KMS-11 (cell line): ENCODE measurements at regions not wholly inside any gene's neighbourhood (a gene's known extent, or its start where the extent isn't known, plus 50 kb on each side); places are given as distances from the start of the nearest gene placed in this dataset.

Source experiments
- H2AFZ ChIP-seq: fragments of 200-600 bp; sonication (generic); 2 replicates; pipeline ENCODE4 v1.6.1; 2016; ENCODE audit warnings: antibody characterized with exemption, mixed run types, low read depth
- H3K27ac ChIP-seq: fragments of 200-600 bp; sonication (generic); 2 replicates; pipeline ENCODE4 v1.6.1; 2016; ENCODE audit warnings: mild to moderate bottlenecking, mixed run types
- H3K27me3 ChIP-seq: fragments of 200-600 bp; sonication (generic); 2 replicates; pipeline ENCODE4 v1.6.1; 2017; ENCODE audit warnings: mild to moderate bottlenecking, low read depth, mixed run types, moderate library complexity; ENCODE audit not compliant: insufficient read depth
- H3K36me3 ChIP-seq: fragments of 200-600 bp; sonication (generic); 2 replicates; pipeline ENCODE4 v1.6.1; 2017; ENCODE audit warnings: mild to moderate bottlenecking, mixed run types; ENCODE audit not compliant: insufficient read depth
- H3K4me1 ChIP-seq: fragments of 200-600 bp; sonication (generic); 2 replicates; pipeline ENCODE4 v1.6.1; 2016; ENCODE audit warnings: mild to moderate bottlenecking, low read depth, mixed run types; ENCODE audit not compliant: poor library complexity, severe bottlenecking
- H3K4me2 ChIP-seq: fragments of 200-600 bp; sonication (generic); 2 replicates; pipeline ENCODE4 v1.7.0; 2016; ENCODE audit warnings: mild to moderate bottlenecking, mixed run types
- H3K4me3 ChIP-seq: fragments of 200-600 bp; sonication (generic); IDR thresholded peaks from 2 replicates; pipeline ENCODE4 v1.6.1; 2017; ENCODE audit warnings: low read depth, low read length, mixed read lengths; ENCODE audit not compliant: insufficient read depth
- H3K79me2 ChIP-seq: fragments of 200-600 bp; sonication (generic); 2 replicates; pipeline ENCODE4 v1.6.1; 2016; ENCODE audit warnings: low read depth, mixed run types; ENCODE audit not compliant: insufficient read depth
- H3K9ac ChIP-seq: fragments of 200-600 bp; sonication (generic); 2 replicates; pipeline ENCODE4 v1.6.1; 2016; ENCODE audit warnings: mild to moderate bottlenecking, mixed run types
- H4K20me1 ChIP-seq: fragments of 200-600 bp; sonication (generic); 2 replicates; pipeline ENCODE4 v1.6.1; 2016; ENCODE audit warnings: mild to moderate bottlenecking, mixed run types; ENCODE audit not compliant: insufficient read depth
- TF ChIP-seq, protein P1 (sequence below): fragments of 200-600 bp; sonication (generic); conservative IDR thresholded peaks from 2 replicates; pipeline ENCODE4 v1.6.1; 2017; ENCODE audit warnings: low read depth, mild to moderate bottlenecking, antibody characterized with exemption, low read length, moderate library complexity, mixed read lengths

- H3K4me2 ChIP-seq, result no peak overlapping the region
- TF ChIP-seq, protein P1, sequence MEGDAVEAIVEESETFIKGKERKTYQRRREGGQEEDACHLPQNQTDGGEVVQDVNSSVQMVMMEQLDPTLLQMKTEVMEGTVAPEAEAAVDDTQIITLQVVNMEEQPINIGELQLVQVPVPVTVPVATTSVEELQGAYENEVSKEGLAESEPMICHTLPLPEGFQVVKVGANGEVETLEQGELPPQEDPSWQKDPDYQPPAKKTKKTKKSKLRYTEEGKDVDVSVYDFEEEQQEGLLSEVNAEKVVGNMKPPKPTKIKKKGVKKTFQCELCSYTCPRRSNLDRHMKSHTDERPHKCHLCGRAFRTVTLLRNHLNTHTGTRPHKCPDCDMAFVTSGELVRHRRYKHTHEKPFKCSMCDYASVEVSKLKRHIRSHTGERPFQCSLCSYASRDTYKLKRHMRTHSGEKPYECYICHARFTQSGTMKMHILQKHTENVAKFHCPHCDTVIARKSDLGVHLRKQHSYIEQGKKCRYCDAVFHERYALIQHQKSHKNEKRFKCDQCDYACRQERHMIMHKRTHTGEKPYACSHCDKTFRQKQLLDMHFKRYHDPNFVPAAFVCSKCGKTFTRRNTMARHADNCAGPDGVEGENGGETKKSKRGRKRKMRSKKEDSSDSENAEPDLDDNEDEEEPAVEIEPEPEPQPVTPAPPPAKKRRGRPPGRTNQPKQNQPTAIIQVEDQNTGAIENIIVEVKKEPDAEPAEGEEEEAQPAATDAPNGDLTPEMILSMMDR, result no peak
- no peak overlapping the region for H3K27ac ChIP-seq
- no peaks in the 10 kb centered on the region for H3K36me3 ChIP-seq
- H2AFZ ChIP-seq, result no peak overlapping the region
- no peaks in the 10 kb centered on the region for H4K20me1 ChIP-seq
- H3K27me3 ChIP-seq, result no peaks in the 10 kb centered on the region
- H3K4me1 ChIP-seq, result no peaks in the 10 kb centered on the region
- no peak overlapping the region for H3K4me3 ChIP-seq
- H3K9ac ChIP-seq, result no peak overlapping the region
- no peaks in the 10 kb centered on the region for H3K79me2 ChIP-seq
These were observed 87.1 kb upstream of the MAGI2 start for GRCh38 chr7:79540592-79540991.

DNA sequence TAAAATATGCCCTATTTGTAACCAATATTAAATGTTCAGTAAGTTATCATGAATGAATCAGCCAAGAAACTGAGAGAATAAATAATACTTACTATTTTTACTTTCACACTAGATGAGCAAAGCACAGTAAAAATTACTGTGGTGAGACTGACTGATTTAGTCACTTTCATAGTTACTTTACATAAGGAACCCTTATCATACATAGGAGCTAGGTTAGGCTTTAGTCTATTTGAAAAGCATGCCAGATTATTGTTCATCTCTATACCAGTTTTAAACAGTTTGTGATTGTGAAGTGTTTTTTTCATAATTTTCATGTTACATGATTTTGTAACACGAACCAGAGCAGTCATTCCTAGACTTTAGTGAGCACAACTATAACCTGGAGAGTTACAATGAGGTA, 80.7 kb upstream of the MAGI2 start:
- Histone ChIP-seq H3K4me3 (no peak overlapping the region), H4K20me1 (no peaks in the 10 kb centered on the region), H3K27me3 (no peaks in the 10 kb centered on the region), H2AFZ (no peak overlapping the region), H3K4me2 (no peak overlapping the region), H3K79me2 (no peaks in the 10 kb centered on the region), H3K4me1 (no peaks in the 10 kb centered on the region), H3K36me3 (no peaks in the 10 kb centered on the region), H3K27ac (no peak overlapping the region), H3K9ac (no peak overlapping the region)
- TF ChIP-seq, protein P1, result no peak

DNA sequence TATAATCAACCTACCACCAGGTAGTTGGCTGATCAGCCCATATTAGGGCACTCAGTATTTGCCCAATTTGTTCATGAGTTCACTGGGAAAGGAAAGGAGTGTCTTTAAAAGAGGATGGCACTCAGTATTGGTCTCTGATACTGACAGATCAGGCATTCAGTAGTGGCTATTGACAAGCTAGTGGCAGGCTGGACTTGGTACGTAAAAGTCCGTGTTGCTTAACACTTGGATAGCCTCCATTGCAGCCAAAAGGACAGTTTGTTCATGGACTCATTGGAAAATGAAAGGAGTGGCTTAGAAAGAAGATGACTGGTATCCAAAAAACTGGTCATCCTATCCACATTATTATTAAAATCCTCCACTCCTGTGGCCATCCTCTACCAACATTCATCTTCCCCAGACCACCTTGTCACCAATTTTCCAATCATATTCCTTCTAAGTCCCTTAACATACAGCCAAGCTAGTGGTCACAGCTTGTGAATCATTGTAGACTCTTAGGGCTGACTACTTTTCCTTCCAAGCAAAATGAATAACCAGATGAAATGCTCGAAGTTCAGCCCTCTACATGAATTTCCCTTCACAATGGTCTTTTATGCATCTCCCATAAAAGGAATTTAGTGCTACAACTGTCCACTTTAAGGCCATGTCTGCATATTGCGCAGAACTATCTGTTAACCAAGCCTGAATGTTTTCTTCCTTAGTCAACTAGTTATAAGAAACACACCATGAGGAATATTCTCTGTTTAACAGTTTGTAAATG, 78.6 kb upstream of the MAGI2 start:
- no peaks in the 10 kb centered on the region for H3K4me1 ChIP-seq
- no peak overlapping the region for H3K27ac ChIP-seq
- TF ChIP-seq, protein P1, result no peak
- no peaks in the 10 kb centered on the region for H3K27me3 ChIP-seq
- H3K36me3 ChIP-seq, result no peaks in the 10 kb centered on the region
- H3K9ac ChIP-seq, result no peak overlapping the region
- H4K20me1 ChIP-seq, result no peaks in the 10 kb centered on the region
- H3K4me3 ChIP-seq, result no peak overlapping the region
- no peak overlapping the region for H3K4me2 ChIP-seq
- H2AFZ ChIP-seq, result no peak overlapping the region
- no peaks in the 10 kb centered on the region for H3K79me2 ChIP-seq

DNA sequence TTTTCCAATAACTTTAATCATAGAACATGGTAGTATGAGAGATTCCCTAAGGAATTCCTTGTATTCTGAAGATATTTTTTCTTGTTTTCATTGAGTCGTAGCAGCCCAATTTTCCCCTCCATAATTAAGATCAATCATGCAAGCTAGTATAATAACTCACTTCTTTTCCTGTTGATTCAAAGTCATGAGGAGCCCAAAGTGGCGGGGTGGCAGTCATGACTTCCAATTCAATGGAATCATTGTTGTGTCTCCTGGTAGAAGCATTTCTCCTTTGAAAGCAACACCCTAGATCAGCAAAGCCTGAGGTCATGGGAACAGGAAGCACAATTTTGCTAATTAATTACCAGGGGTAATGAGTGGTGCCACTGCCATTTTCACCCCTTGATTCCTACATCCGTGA, 77.6 kb upstream of the MAGI2 start:
- Histone ChIP-seq H3K4me2 (no peak overlapping the region), H3K27me3 (no peaks in the 10 kb centered on the region), H3K27ac (no peak overlapping the region), H3K36me3 (no peaks in the 10 kb centered on the region), H3K9ac (no peak overlapping the region), H2AFZ (no peak overlapping the region), H3K4me1 (no peaks in the 10 kb centered on the region), H4K20me1 (no peaks in the 10 kb centered on the region), H3K4me3 (no peak overlapping the region), H3K79me2 (no peaks in the 10 kb centered on the region)
- TF ChIP-seq, protein P1, result no peak
